ENCODE measurements at regions not wholly inside any gene's neighbourhood (a gene's known extent, or its start where the extent isn't known, plus 50 kb on each side); places are given as distances from the start of the nearest gene placed in this dataset.

DNA sequence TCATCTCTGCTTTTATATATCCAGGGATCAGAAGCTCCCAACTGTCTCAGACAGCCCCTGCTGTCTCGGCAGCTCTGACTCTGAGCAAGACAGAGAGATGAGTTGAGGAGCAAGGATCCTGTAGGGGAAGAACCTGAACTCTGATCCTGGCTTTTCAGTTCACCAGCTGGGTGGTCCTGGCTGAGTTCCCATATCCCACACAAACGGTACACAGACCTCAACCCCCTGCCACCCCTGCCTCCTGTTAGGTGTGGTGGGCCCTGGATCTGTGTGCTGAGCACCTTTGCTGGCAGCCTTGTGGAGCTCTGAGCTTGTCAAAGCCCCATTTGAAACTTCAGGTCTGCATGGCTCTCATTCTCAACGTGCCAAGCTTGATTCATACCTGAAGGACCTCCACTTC, 54.3 kb upstream of the GPR26 start:
- TF ChIP-seq, protein P1, sequence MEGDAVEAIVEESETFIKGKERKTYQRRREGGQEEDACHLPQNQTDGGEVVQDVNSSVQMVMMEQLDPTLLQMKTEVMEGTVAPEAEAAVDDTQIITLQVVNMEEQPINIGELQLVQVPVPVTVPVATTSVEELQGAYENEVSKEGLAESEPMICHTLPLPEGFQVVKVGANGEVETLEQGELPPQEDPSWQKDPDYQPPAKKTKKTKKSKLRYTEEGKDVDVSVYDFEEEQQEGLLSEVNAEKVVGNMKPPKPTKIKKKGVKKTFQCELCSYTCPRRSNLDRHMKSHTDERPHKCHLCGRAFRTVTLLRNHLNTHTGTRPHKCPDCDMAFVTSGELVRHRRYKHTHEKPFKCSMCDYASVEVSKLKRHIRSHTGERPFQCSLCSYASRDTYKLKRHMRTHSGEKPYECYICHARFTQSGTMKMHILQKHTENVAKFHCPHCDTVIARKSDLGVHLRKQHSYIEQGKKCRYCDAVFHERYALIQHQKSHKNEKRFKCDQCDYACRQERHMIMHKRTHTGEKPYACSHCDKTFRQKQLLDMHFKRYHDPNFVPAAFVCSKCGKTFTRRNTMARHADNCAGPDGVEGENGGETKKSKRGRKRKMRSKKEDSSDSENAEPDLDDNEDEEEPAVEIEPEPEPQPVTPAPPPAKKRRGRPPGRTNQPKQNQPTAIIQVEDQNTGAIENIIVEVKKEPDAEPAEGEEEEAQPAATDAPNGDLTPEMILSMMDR (tag by site-specific recombination; IDR thresholded peaks at IDR 0.05), result no peak
- no peak for TF ChIP-seq YY1 (tag by site-specific recombination; IDR thresholded peaks at IDR 0.05)

Measured in HEK293 (cell line).